GM23248 (cell line): ENCODE measurements at regions not wholly inside any gene's neighbourhood (a gene's known extent, or its start where the extent isn't known, plus 50 kb on each side); places are given as distances from the start of the nearest gene placed in this dataset.

Experiments
- DNase-seq: peaks from one replicate; pipeline ENCODE4 v3.0.0-alpha.2; 2015
- H2AFZ ChIP-seq: fragments of 200-600 bp; sonication (generic); 2 replicates; pipeline ENCODE4 v1.6.1; 2016; ENCODE audit warnings: antibody characterized with exemption
- H3F3A ChIP-seq: fragments of 200-600 bp; sonication (generic); 2 replicates; pipeline ENCODE4 v1.6.1; 2016; ENCODE audit warnings: mild to moderate bottlenecking, antibody characterized with exemption, mixed run types; ENCODE audit not compliant: insufficient read depth
- H3K27ac ChIP-seq: fragments of 200-600 bp; sonication (generic); 2 replicates; pipeline ENCODE4 v1.5.1; 2016; ENCODE audit warnings: mild to moderate bottlenecking
- H3K27me3 ChIP-seq: fragments of 200-600 bp; sonication (generic); replicated peaks from 2 replicates; pipeline ENCODE4 v1.6.1; 2016; ENCODE audit warnings: mild to moderate bottlenecking; ENCODE audit not compliant: insufficient read depth
- H3K36me3 ChIP-seq: fragments of 200-600 bp; sonication (generic); 2 replicates; pipeline ENCODE4 v1.6.1; 2016; ENCODE audit warnings: low read depth, mild to moderate bottlenecking
- H3K4me1 ChIP-seq: fragments of 200-600 bp; sonication (generic); 2 replicates; pipeline ENCODE4 v1.6.1; 2016; ENCODE audit warnings: mild to moderate bottlenecking; ENCODE audit not compliant: insufficient read depth
- H3K4me2 ChIP-seq: fragments of 200-600 bp; sonication (generic); one replicate; pipeline ENCODE4 v1.6.1; 2016; ENCODE audit warnings: mild to moderate bottlenecking; ENCODE audit not compliant: unreplicated experiment
- H3K4me3 ChIP-seq: fragments of 200-600 bp; sonication (generic); 2 replicates; pipeline ENCODE4 v1.5.1; 2016; ENCODE audit warnings: mild to moderate bottlenecking
- H3K79me2 ChIP-seq: fragments of 200-600 bp; sonication (generic); 2 replicates; pipeline ENCODE4 v1.6.1; 2016; ENCODE audit warnings: mild to moderate bottlenecking; ENCODE audit not compliant: insufficient read depth
- H3K9ac ChIP-seq: fragments of 200-600 bp; sonication (generic); 2 replicates; pipeline ENCODE4 v1.6.1; 2016; ENCODE audit warnings: mild to moderate bottlenecking
- H3K9me2 ChIP-seq: fragments of 200-600 bp; sonication (generic); 2 replicates; pipeline ENCODE4 v1.6.1; 2016; ENCODE audit warnings: mixed run types, mild to moderate bottlenecking, moderate library complexity; ENCODE audit not compliant: insufficient read depth
- H3K9me3 ChIP-seq: fragments of 200-600 bp; sonication (generic); one replicate; pipeline ENCODE4 v1.6.1; 2017; ENCODE audit warnings: low read depth
- H4K20me1 ChIP-seq: fragments of 200-600 bp; sonication (generic); 2 replicates; pipeline ENCODE4 v1.6.0; 2016; ENCODE audit not compliant: insufficient read depth
- EZH2 ChIP-seq: fragments of 200-600 bp; sonication (generic); IDR thresholded peaks from 2 replicates; pipeline ENCODE4 v1.6.1; 2018; ENCODE audit warnings: antibody characterized with exemption, mild to moderate bottlenecking; ENCODE audit not compliant: insufficient read depth, poor library complexity, severe bottlenecking
- EZH2phosphoT487 ChIP-seq: fragments of 200-600 bp; sonication (generic); IDR thresholded peaks from 2 replicates; pipeline ENCODE4 v1.6.1; 2018; ENCODE audit warnings: antibody characterized with exemption, moderate library complexity, mild to moderate bottlenecking, low read depth; ENCODE audit not compliant: insufficient read depth
- WGBS, 2 experiments: methylation state at CpG; one replicate each; pipeline ENCODE4 v1.1.6; 2015 to 2017; ENCODE audit warnings: low lambda C conversion rate in 2 of 2, low coverage in 1 of 2; ENCODE audit errors: missing lambda C conversion rate in 2 of 2; 5-methylcytosine and 5-hydroxymethylcytosine counted together
- in situ Hi-C: fragments of 300-500 bp; cut with MboI; formaldehyde crosslinking; loops from 2 replicates; pipeline ENCODE4 v1.15.0; 2020

- no peak for TF ChIP-seq EZH2
- TF ChIP-seq EZH2phosphoT487: no peak
- Histone ChIP-seq H3K4me3 (no peak overlapping the region), H3K4me1 (peaks cover 12% of the 10 kb centered on the region), H3K27me3 (peaks cover 62% of the 10 kb centered on the region), H3K4me2 (no peak overlapping the region), H3K9me2 (no peaks in the 10 kb centered on the region), H2AFZ (no peak overlapping the region), H3K9ac (no peak overlapping the region), H3F3A (peaks cover 15% of the 10 kb centered on the region), H4K20me1 (no peaks in the 10 kb centered on the region), H3K27ac (no peak overlapping the region), H3K79me2 (no peaks in the 10 kb centered on the region), H3K36me3 (no peaks in the 10 kb centered on the region), H3K9me3 (no peaks in the 10 kb centered on the region)
- in situ Hi-C loops: no loop called here
- no peak for DNase-seq
- WGBS, 2 experiments: 69 to 70% methylated on average over 3 of the region's 3 CpGs
Measured at GRCh38 chr2:65658266-65658665, 225.9 kb upstream of the SPRED2 start.

- in situ Hi-C loops: no loop called here
Measured at GRCh38 chr2:65656160-65656718, 223.8 kb upstream of the SPRED2 start.

GRCh38 chr2:65655000-65655399 is 222.6 kb upstream of the SPRED2 start:
- in situ Hi-C loops: no loop called here
- Histone ChIP-seq H4K20me1 (no peaks in the 10 kb centered on the region), H3K9me2 (no peaks in the 10 kb centered on the region), H3K9ac (no peak overlapping the region), H3K27ac (no peak overlapping the region), H3K79me2 (no peaks in the 10 kb centered on the region), H3K9me3 (no peaks in the 10 kb centered on the region), H3K4me3 (no peak overlapping the region), H3K36me3 (no peaks in the 10 kb centered on the region), H3F3A (no peaks in the 10 kb centered on the region), H3K27me3 (peaks cover 63% of the 10 kb centered on the region), H3K4me1 (no peaks in the 10 kb centered on the region), H2AFZ (no peak overlapping the region), H3K4me2 (no peak overlapping the region)
- 79 to 81% methylated on average over 5 of the region's 5 CpGs for WGBS, 2 experiments
- TF ChIP-seq EZH2phosphoT487 (no peak), EZH2 (no peak)
- no peak for DNase-seq

More at GRCh38 chr2:65656160-65656718, 223.8 kb upstream of the SPRED2 start:
- H3K27me3 ChIP-seq: peaks cover 66% of the 10 kb centered on the region
- no peak for DNase-seq
- no peak overlapping the region for H3K9ac ChIP-seq
- no peak overlapping the region for H3K27ac ChIP-seq
- H3K36me3 ChIP-seq: no peaks in the 10 kb centered on the region
- no peaks in the 10 kb centered on the region for H3K79me2 ChIP-seq
- TF ChIP-seq EZH2phosphoT487 (no peak), EZH2 (no peak)
- no peaks in the 10 kb centered on the region for H3K9me2 ChIP-seq
- 7 to 9% methylated on average over 4 of the region's 4 CpGs for WGBS, 2 experiments
- H4K20me1 ChIP-seq: no peaks in the 10 kb centered on the region
- H3K4me2 ChIP-seq: no peak overlapping the region
- no peak overlapping the region for H3K4me3 ChIP-seq
- H3K4me1 ChIP-seq: no peaks in the 10 kb centered on the region
- no peak overlapping the region for H2AFZ ChIP-seq
- H3F3A ChIP-seq: no peaks in the 10 kb centered on the region
- no peaks in the 10 kb centered on the region for H3K9me3 ChIP-seq

- H3K4me1 ChIP-seq: no peaks in the 10 kb centered on the region
- H3K4me3 ChIP-seq: no peak overlapping the region
- TF ChIP-seq EZH2: no peak
- no peak for TF ChIP-seq EZH2phosphoT487
- WGBS, 2 experiments: 39 to 45% methylated on average over 3 of the region's 3 CpGs
- H3F3A ChIP-seq: no peaks in the 10 kb centered on the region
- H4K20me1 ChIP-seq: no peaks in the 10 kb centered on the region
- H2AFZ ChIP-seq: no peak overlapping the region
- no peaks in the 10 kb centered on the region for H3K9me2 ChIP-seq
- no peak for DNase-seq
- no peaks in the 10 kb centered on the region for H3K79me2 ChIP-seq
- no peaks in the 10 kb centered on the region for H3K9me3 ChIP-seq
- no peak overlapping the region for H3K27ac ChIP-seq
- in situ Hi-C loops: no loop called here
- H3K4me2 ChIP-seq: no peak overlapping the region
- H3K9ac ChIP-seq: no peak overlapping the region
- H3K36me3 ChIP-seq: no peaks in the 10 kb centered on the region
- peaks cover 65% of the 10 kb centered on the region for H3K27me3 ChIP-seq
Measured at GRCh38 chr2:65654496-65654895, 222.1 kb upstream of the SPRED2 start.

GRCh38 chr2:65652066-65652465 is 219.7 kb upstream of the SPRED2 start:
- no peaks in the 10 kb centered on the region for H3F3A ChIP-seq
- H3K36me3 ChIP-seq: no peaks in the 10 kb centered on the region
- DNase-seq: no peak
- no peak overlapping the region for H3K4me2 ChIP-seq
- no peaks in the 10 kb centered on the region for H3K79me2 ChIP-seq
- no peaks in the 10 kb centered on the region for H4K20me1 ChIP-seq
- in situ Hi-C loops: no loop called here
- H3K9ac ChIP-seq: no peak overlapping the region
- peaks cover 56% of the 10 kb centered on the region for H3K27me3 ChIP-seq
- no peak overlapping the region for H2AFZ ChIP-seq
- no peak overlapping the region for H3K4me3 ChIP-seq
- TF ChIP-seq EZH2phosphoT487 (no peak), EZH2 (no peak)
- H3K4me1 ChIP-seq: no peaks in the 10 kb centered on the region
- H3K27ac ChIP-seq: no peak overlapping the region
- 58 to 73% methylated on average over 1 of the region's 1 CpG for WGBS, 2 experiments
- H3K9me2 ChIP-seq: no peaks in the 10 kb centered on the region
- no peaks in the 10 kb centered on the region for H3K9me3 ChIP-seq
